Colonic mucosa (tissue), 4 donors: ENCODE measurements at regions not wholly inside any gene's neighbourhood (a gene's known extent, or its start where the extent isn't known, plus 50 kb on each side); places are given as distances from the start of the nearest gene placed in this dataset.

Source experiments
- DNase-seq: peaks from one replicate; pipeline ENCODE4 v3.0.0-alpha.2; 2020
- H3K27ac ChIP-seq: fragments of 200-600 bp; one replicate; pipeline ENCODE4 v1.8.0; 2021
- H3K27me3 ChIP-seq: fragments of 200-600 bp; one replicate; pipeline ENCODE4 v1.8.0; 2021
- H3K36me3 ChIP-seq: fragments of 200-600 bp; one replicate; pipeline ENCODE4 v1.8.0; 2021
- H3K4me1 ChIP-seq: fragments of 200-600 bp; one replicate; pipeline ENCODE4 v1.8.0; 2021; ENCODE audit warnings: mild to moderate bottlenecking
- H3K4me3 ChIP-seq: fragments of 200-600 bp; one replicate; pipeline ENCODE4 v1.8.0; 2021
- H3K9ac ChIP-seq, 2 donors: one replicate each; pipeline ENCODE4 v1.7.0; 2013; ENCODE audit warnings: control low read depth in 2 of 2, low read depth in 2 of 2, low read length in 2 of 2
- H3K9me3 ChIP-seq: fragments of 200-600 bp; one replicate; pipeline ENCODE4 v1.8.0; 2021
- intact Hi-C: fragments of 100-400 bp; cut with DNase I; formaldehyde crosslinking; loops from one replicate; pipeline ENCODE4 v1.14.1; 2022
- TF ChIP-seq, protein P1 (sequence below): fragments of 200-600 bp; IDR thresholded peaks from one replicate; pipeline ENCODE4 v1.8.0; 2022; ENCODE audit warnings: antibody characterized with exemption, mild to moderate bottlenecking
- donor health status: healthy.
- donor health status: DM: no; HTN: no; CAD: no.
- donor health status: DM: no; HTN: no; CAD: no.

DNA sequence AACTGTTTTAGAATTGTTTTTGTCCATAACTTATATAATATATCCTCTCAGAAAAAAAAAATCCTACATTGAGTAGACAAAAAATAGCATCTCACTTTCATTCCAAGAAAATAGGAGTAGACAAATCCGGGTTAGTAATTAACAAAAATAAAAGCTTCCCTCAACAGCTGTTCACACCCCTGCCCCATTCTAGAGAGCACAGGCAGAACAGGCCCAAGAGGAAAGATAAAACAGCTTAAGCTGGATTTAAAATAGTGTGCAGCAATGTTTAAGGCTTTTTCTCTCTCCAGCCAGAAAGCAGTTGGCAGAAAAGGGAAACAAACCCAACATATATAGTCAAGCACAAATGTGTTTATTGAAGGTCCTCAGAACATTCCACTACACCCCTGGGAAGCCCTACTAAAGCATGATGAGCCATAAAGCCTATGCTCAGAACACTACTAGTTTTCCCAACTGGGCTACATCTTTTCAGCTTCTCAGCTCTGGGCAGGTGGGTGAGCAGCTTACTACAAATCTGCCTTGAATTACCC, 189.9 kb downstream of the MTERF1 start:
- Histone ChIP-seq H3K4me1 (no peaks in the 10 kb centered on the region), H3K27ac (no peak overlapping the region), H3K36me3 (no peaks in the 10 kb centered on the region), H3K4me3 (no peak overlapping the region), H3K27me3 (no peaks in the 10 kb centered on the region), H3K9me3 (no peaks in the 10 kb centered on the region), H3K9ac (no peak overlapping the region)
- intact Hi-C loops = no loop called here
- TF ChIP-seq, protein P1, sequence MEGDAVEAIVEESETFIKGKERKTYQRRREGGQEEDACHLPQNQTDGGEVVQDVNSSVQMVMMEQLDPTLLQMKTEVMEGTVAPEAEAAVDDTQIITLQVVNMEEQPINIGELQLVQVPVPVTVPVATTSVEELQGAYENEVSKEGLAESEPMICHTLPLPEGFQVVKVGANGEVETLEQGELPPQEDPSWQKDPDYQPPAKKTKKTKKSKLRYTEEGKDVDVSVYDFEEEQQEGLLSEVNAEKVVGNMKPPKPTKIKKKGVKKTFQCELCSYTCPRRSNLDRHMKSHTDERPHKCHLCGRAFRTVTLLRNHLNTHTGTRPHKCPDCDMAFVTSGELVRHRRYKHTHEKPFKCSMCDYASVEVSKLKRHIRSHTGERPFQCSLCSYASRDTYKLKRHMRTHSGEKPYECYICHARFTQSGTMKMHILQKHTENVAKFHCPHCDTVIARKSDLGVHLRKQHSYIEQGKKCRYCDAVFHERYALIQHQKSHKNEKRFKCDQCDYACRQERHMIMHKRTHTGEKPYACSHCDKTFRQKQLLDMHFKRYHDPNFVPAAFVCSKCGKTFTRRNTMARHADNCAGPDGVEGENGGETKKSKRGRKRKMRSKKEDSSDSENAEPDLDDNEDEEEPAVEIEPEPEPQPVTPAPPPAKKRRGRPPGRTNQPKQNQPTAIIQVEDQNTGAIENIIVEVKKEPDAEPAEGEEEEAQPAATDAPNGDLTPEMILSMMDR = no peak
- DNase-seq = no peak

- H3K4me1 ChIP-seq = no peaks in the 10 kb centered on the region
- TF ChIP-seq, protein P1 = no peak
Measured at GRCh38 chr7:91691865-91692264, 188.6 kb downstream of the MTERF1 start.

GRCh38 chr7:91692800-91693199, 187.7 kb downstream of the MTERF1 start:
- Histone ChIP-seq H3K27me3 (no peaks in the 10 kb centered on the region), H3K4me3 (no peak overlapping the region), H3K9ac (no peak overlapping the region), H3K36me3 (no peaks in the 10 kb centered on the region), H3K4me1 (no peaks in the 10 kb centered on the region), H3K9me3 (no peaks in the 10 kb centered on the region), H3K27ac (no peak overlapping the region)
- intact Hi-C loops = no loop called here
- TF ChIP-seq, protein P1 = no peak
- DNase-seq = no peak

More at GRCh38 chr7:91691865-91692264, 188.6 kb downstream of the MTERF1 start:
- intact Hi-C loops = no loop called here
- Histone ChIP-seq H3K27me3 (no peaks in the 10 kb centered on the region), H3K9ac (no peak overlapping the region), H3K9me3 (no peaks in the 10 kb centered on the region), H3K27ac (no peak overlapping the region), H3K36me3 (no peaks in the 10 kb centered on the region), H3K4me3 (no peak overlapping the region)
- DNase-seq = no peak

GRCh38 chr7:91694351-91694841, 186.1 kb downstream of the MTERF1 start:
- Histone ChIP-seq H3K9ac (no peak overlapping the region), H3K4me3 (no peak overlapping the region), H3K9me3 (no peaks in the 10 kb centered on the region), H3K4me1 (no peaks in the 10 kb centered on the region), H3K27ac (no peak overlapping the region), H3K36me3 (no peaks in the 10 kb centered on the region), H3K27me3 (no peaks in the 10 kb centered on the region)
- TF ChIP-seq, protein P1 = no peak
- intact Hi-C loops = no loop called here
- no peak for DNase-seq

DNA sequence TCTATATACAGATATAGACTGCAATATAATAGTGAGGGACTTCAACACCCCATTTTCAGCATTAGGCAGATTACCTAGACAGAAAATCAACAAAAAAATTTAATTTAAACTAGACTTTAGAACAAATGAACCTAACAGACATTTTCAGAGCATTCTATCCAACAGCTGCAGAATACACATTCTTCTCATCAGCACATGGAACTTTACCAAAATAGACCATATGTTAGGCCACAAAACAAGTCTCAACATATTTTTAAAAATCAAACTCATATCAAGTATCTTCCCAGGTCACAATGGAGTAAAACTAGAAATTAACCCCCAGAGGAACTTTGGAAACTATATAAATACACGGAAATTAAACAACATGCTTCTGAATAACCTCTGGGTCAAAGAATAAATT, 169.6 kb downstream of the MTERF1 start:
- H3K9me3 ChIP-seq = no peaks in the 10 kb centered on the region
- no peak overlapping the region for H3K27ac ChIP-seq
- no peaks in the 10 kb centered on the region for H3K27me3 ChIP-seq
- H3K4me3 ChIP-seq = no peak overlapping the region
- no peaks in the 10 kb centered on the region for H3K4me1 ChIP-seq
- no peak for DNase-seq
- intact Hi-C loops = no loop called here
- no peaks in the 10 kb centered on the region for H3K36me3 ChIP-seq
- H3K9ac ChIP-seq = no peak overlapping the region
- TF ChIP-seq, protein P1 = no peak
